IgD-negative memory B cell (primary cell): ENCODE measurements at regions not wholly inside any gene's neighbourhood (a gene's known extent, or its start where the extent isn't known, plus 50 kb on each side); places are given as distances from the start of the nearest gene placed in this dataset.

Experiments
- H3K27ac Mint-ChIP-seq, 3 donors: one replicate each; pipeline ENCODE4 v1.8.0; 2020 to 2022; ENCODE audit warnings: mild to moderate bottlenecking in 3 of 3, mixed read lengths in 3 of 3, moderate library complexity in 1 of 3
- H3K27me3 Mint-ChIP-seq: one replicate; pipeline ENCODE4 v1.8.0; 2021; ENCODE audit warnings: mixed read lengths
- H3K36me3 Mint-ChIP-seq: one replicate; pipeline ENCODE4 v1.8.0; 2020; ENCODE audit warnings: mild to moderate bottlenecking, mixed read lengths
- H3K4me1 Mint-ChIP-seq, 3 donors: one replicate each; pipeline ENCODE4 v1.8.0; 2020 to 2022; ENCODE audit warnings: mixed read lengths in 3 of 3, mild to moderate bottlenecking in 1 of 3
- H3K4me3 Mint-ChIP-seq, 4 donors: one replicate each; pipeline ENCODE4 v1.8.0; 2020 to 2022; ENCODE audit warnings: mild to moderate bottlenecking in 4 of 4, mixed read lengths in 4 of 4, moderate library complexity in 3 of 4
- H3K9me3 Mint-ChIP-seq, 3 donors: one replicate each; pipeline ENCODE4 v1.8.0; 2020 to 2021; ENCODE audit warnings: mixed read lengths in 3 of 3, mild to moderate bottlenecking in 1 of 3

DNA sequence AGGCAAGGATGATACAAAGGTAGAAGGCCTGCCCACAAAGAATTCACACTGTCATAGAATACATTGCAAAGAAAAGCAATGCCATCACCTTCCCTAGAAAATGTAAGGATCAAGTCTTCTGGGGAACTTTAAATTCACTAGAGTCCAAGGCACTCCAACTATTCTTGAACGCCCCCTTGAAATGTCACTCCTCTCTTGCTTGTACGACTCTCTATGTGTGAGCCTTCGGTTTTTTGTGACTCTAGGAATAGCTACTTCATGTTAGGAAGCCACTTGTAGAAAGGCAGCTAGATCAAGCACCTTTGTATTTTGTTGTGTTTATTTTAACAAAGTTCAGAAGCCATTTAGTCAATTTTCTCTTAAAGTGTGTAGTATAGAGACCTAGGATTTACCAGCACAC, 159.2 kb upstream of the ARID1B start:
- Mint-ChIP-seq H3K36me3 (peaks cover 4% of the 10 kb centered on the region), H3K4me3 (no peak overlapping the region), H3K4me1 (peaks cover 0 to 7% (median 0%) of the 10 kb centered on the region in 3 donors), H3K27me3 (no peaks in the 10 kb centered on the region), H3K9me3 (peaks cover 2 to 12% (median 5%) of the 10 kb centered on the region in 3 donors), H3K27ac (no peak overlapping the region)

GRCh38 chr6:156617376-156617775, 159.8 kb upstream of the ARID1B start:
- no peak overlapping the region for H3K4me3 Mint-ChIP-seq
- no peak overlapping the region for H3K27ac Mint-ChIP-seq
- H3K27me3 Mint-ChIP-seq = no peaks in the 10 kb centered on the region
- H3K4me1 Mint-ChIP-seq = peaks cover 0 to 5% (median 0%) of the 10 kb centered on the region in 3 donors
- peaks cover 4 to 17% (median 7%) of the 10 kb centered on the region in 3 donors for H3K9me3 Mint-ChIP-seq
- peaks cover 4% of the 10 kb centered on the region for H3K36me3 Mint-ChIP-seq

GRCh38 chr6:156616495-156616894, 160.7 kb upstream of the ARID1B start:
- Mint-ChIP-seq H3K4me1 (peaks cover 0 to 5% (median 0%) of the 10 kb centered on the region in 3 donors), H3K27me3 (no peaks in the 10 kb centered on the region), H3K27ac (no peak overlapping the region), H3K36me3 (peaks cover 7% of the 10 kb centered on the region), H3K9me3 (peaks cover 4 to 21% (median 14%) of the 10 kb centered on the region in 3 donors), H3K4me3 (no peak overlapping the region)

- Mint-ChIP-seq H3K4me3 (peak overlapping the region in 1 of 4 donors; percentile 3), H3K36me3 (peaks cover 7% of the 10 kb centered on the region), H3K4me1 (no peaks in the 10 kb centered on the region), H3K27ac (peak overlapping the region in 1 of 3 donors; percentile 24), H3K27me3 (no peaks in the 10 kb centered on the region), H3K9me3 (peaks cover 4 to 21% (median 15%) of the 10 kb centered on the region in 3 donors)
Measured at GRCh38 chr6:156613996-156614395, 163.2 kb upstream of the ARID1B start.

- peaks cover 6% of the 10 kb centered on the region for H3K36me3 Mint-ChIP-seq
Measured at GRCh38 chr6:156612361-156612760, 164.8 kb upstream of the ARID1B start.

GRCh38 chr6:156602066-156602385, 175.2 kb upstream of the ARID1B start:
- Mint-ChIP-seq H3K36me3 (peaks cover 4% of the 10 kb centered on the region), H3K9me3 (peaks cover 0 to 3% (median 0%) of the 10 kb centered on the region in 3 donors), H3K27ac (no peak overlapping the region), H3K4me1 (peaks cover 0 to 9% (median 3%) of the 10 kb centered on the region in 3 donors), H3K4me3 (no peak overlapping the region), H3K27me3 (peaks cover 10% of the 10 kb centered on the region)

More at GRCh38 chr6:156612361-156612760, 164.8 kb upstream of the ARID1B start:
- Mint-ChIP-seq H3K27ac (no peak overlapping the region), H3K4me3 (no peak overlapping the region), H3K27me3 (no peaks in the 10 kb centered on the region), H3K9me3 (peaks cover 4 to 21% (median 15%) of the 10 kb centered on the region in 3 donors), H3K4me1 (no peaks in the 10 kb centered on the region)

- Mint-ChIP-seq H3K27me3 (peaks cover 10% of the 10 kb centered on the region), H3K4me3 (no peak overlapping the region), H3K9me3 (peaks cover 0 to 3% (median 0%) of the 10 kb centered on the region in 3 donors), H3K36me3 (peaks cover 4% of the 10 kb centered on the region), H3K4me1 (peaks cover 0 to 9% (median 3%) of the 10 kb centered on the region in 3 donors), H3K27ac (no peak overlapping the region)
Measured at GRCh38 chr6:156601152-156602065, 175.8 kb upstream of the ARID1B start.

DNA sequence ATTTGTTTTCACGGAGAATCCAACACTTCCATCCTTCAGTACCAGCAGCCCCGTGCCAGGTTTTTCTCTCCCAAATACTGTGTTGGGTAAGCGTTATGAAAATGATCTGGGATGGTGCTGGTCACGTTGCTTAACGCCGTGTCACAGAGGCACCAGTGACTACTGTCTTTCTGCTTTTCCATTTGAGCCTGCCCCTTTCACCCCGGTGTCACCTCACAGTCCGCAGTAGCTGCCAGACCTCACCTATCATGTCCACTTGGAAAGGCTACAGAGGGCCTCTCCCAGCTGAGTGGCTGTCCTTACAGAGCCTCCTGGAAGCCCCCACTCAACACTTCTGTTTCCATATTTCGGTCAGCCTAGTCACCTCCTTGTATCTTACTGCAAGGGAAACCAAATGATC, 176.5 kb upstream of the ARID1B start:
- Mint-ChIP-seq H3K9me3 (peaks cover 0 to 3% (median 0%) of the 10 kb centered on the region in 3 donors), H3K36me3 (peaks cover 1% of the 10 kb centered on the region), H3K4me1 (peaks cover 0 to 9% (median 3%) of the 10 kb centered on the region in 3 donors), H3K4me3 (no peak overlapping the region), H3K27me3 (peaks cover 10% of the 10 kb centered on the region), H3K27ac (no peak overlapping the region)

DNA sequence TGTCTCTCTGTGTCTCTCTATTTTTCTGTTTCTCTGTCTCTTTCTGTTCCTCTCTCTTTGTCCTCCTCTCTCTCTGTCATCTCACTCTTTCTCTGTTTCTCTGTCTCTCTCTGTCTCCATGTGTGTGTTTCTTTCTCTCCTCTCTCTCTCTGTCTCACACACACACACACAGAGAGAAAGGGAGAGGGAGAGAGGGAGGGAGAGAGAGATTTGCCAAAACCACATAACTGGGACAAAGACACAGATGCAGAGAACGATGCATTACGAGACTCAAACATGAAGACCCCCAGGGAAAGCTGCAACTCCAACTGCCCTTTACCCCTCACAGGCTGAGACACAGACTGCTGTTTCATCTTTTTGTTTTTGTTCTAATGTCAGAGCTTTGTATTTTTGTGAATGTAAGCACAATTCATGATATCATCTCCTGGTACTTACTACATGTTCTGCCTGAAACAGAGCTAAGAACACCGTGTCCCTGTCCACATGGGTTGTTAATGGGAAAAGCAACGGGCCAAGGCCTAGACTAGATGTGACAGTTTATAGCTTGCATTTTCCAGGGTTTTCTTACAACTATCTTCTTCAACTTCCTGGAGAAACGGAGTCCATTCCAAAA, 177.1 kb upstream of the ARID1B start:
- peaks cover 10% of the 10 kb centered on the region for H3K27me3 Mint-ChIP-seq
- no peak overlapping the region for H3K27ac Mint-ChIP-seq
- H3K4me1 Mint-ChIP-seq = peaks cover 0 to 9% (median 3%) of the 10 kb centered on the region in 3 donors
- peaks cover 1% of the 10 kb centered on the region for H3K36me3 Mint-ChIP-seq
- H3K4me3 Mint-ChIP-seq = no peak overlapping the region
- peaks cover 0 to 3% (median 0%) of the 10 kb centered on the region in 3 donors for H3K9me3 Mint-ChIP-seq

DNA sequence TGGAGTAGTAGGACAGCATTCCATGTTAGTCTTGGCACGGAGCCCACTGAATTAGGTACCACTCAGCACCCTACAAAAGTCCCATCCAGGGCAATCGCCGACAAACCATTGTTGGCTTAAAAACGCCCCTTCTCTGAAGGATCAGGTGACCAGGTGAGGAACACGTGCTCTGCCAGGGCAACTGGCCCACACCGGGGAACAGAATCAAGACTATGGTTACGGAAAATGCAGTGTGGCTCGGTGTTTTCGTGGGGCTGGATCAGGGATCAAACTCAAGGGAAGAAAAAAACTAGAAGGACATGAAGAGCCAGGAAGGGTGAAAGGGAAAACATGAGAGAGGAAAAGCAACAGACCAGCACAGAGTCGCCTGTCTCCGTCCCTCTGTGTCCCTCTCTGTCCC, 177.8 kb upstream of the ARID1B start:
- H3K27ac Mint-ChIP-seq = no peak overlapping the region
- peaks cover 0 to 9% (median 3%) of the 10 kb centered on the region in 3 donors for H3K4me1 Mint-ChIP-seq
- H3K4me3 Mint-ChIP-seq = no peak overlapping the region
- peaks cover 6% of the 10 kb centered on the region for H3K36me3 Mint-ChIP-seq
- no peaks in the 10 kb centered on the region for H3K9me3 Mint-ChIP-seq
- peaks cover 10% of the 10 kb centered on the region for H3K27me3 Mint-ChIP-seq

- Mint-ChIP-seq H3K27ac (no peak overlapping the region), H3K36me3 (peaks cover 9% of the 10 kb centered on the region), H3K4me1 (peaks cover 0 to 9% (median 3%) of the 10 kb centered on the region in 3 donors), H3K27me3 (peaks cover 10% of the 10 kb centered on the region), H3K9me3 (no peaks in the 10 kb centered on the region), H3K4me3 (peak overlapping the region in 1 of 4 donors; percentile 35)
Measured at GRCh38 chr6:156598855-156599180, 178.4 kb upstream of the ARID1B start.

DNA sequence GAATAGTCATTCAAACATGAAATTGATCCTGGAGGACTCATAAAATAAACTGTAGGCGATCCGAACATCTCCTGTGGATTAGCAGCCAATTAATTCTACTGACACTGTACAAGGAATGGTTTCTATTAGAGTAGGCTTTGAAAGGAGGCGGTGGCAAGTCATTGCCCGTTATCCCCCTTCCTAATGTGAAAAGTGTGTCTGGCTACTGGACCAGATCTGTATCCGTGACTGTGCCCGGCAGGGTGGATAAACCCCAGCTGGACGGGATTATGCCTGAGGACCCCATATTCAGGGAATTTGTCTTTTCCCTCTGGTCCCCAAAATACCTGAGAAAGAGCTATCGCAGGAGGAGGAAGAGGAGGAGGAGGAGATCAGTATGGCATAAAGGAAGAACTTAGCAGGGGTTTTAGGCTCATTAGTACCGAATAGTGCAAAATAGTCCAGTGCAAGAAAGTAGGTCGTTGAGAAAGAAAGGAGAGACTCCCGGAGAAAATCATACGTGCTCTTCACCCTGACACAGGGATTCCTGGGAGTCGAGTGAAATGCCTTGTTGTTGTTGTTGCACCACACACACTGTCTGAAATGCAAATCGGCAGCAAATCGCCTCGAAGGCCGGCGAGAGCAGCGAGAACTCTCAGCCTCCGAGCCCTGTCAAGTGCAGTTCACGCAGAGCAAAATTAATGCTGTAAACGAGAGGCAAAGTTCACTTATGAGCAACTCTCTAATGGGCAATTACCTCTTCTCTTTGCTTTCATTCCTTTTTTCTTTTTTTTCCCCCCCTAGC, 178.9 kb upstream of the ARID1B start:
- Mint-ChIP-seq H3K4me1 (peaks cover 0 to 9% (median 3%) of the 10 kb centered on the region in 3 donors), H3K27me3 (peaks cover 12% of the 10 kb centered on the region), H3K27ac (no peak overlapping the region), H3K4me3 (peak overlapping the region in 1 of 4 donors; percentile 35), H3K9me3 (no peaks in the 10 kb centered on the region), H3K36me3 (peaks cover 10% of the 10 kb centered on the region)

GRCh38 chr6:156597095-156597494, 180.1 kb upstream of the ARID1B start:
- peaks cover 13% of the 10 kb centered on the region for H3K27me3 Mint-ChIP-seq
- H3K36me3 Mint-ChIP-seq = peaks cover 12% of the 10 kb centered on the region
- H3K9me3 Mint-ChIP-seq = no peaks in the 10 kb centered on the region
- peaks cover 0 to 7% (median 3%) of the 10 kb centered on the region in 3 donors for H3K4me1 Mint-ChIP-seq
- H3K4me3 Mint-ChIP-seq = no peak overlapping the region
- H3K27ac Mint-ChIP-seq = no peak overlapping the region

GRCh38 chr6:156595476-156595875, 181.7 kb upstream of the ARID1B start:
- Mint-ChIP-seq H3K4me3 (no peak overlapping the region), H3K4me1 (peaks cover 0 to 7% (median 3%) of the 10 kb centered on the region in 3 donors), H3K9me3 (no peaks in the 10 kb centered on the region), H3K27me3 (peaks cover 15% of the 10 kb centered on the region), H3K36me3 (peaks cover 12% of the 10 kb centered on the region), H3K27ac (no peak overlapping the region)

- H3K27me3 Mint-ChIP-seq = peaks cover 15% of the 10 kb centered on the region
- H3K9me3 Mint-ChIP-seq = no peaks in the 10 kb centered on the region
- H3K27ac Mint-ChIP-seq = no peak overlapping the region
- H3K4me1 Mint-ChIP-seq = peaks cover 0 to 6% (median 2%) of the 10 kb centered on the region in 3 donors
- no peak overlapping the region for H3K4me3 Mint-ChIP-seq
- peaks cover 12% of the 10 kb centered on the region for H3K36me3 Mint-ChIP-seq
Measured at GRCh38 chr6:156593893-156594292, 183.3 kb upstream of the ARID1B start.
